SK-N-SH (cell line): ENCODE measurements at regions not wholly inside any gene's neighbourhood (a gene's known extent, or its start where the extent isn't known, plus 50 kb on each side); places are given as distances from the start of the nearest gene placed in this dataset.

Experiments
- CTCF ChIA-PET: fragments of 300-600, 350-600 bp; formaldehyde crosslinking; extraction: SDS; loops from one replicate; lab custom pipeline; 2021; lab: Yijun Ruan, JAX
- POLR2A ChIA-PET: fragments of 350-600 bp; sonication (Branson Sonifier 250); formaldehyde crosslinking; extraction: SDS; loops from one replicate; lab custom pipeline; 2020; ENCODE audit warnings: antibody characterized with exemption, inconsistent platforms; lab: Yijun Ruan, JAX
- DNase-seq: peaks from one replicate; pipeline ENCODE4 v3.0.0; 2012
- H2AFZ ChIP-seq: fragments of 200-600 bp; sonication (generic); 2 replicates; pipeline ENCODE4 v1.8.1; 2016; ENCODE audit warnings: antibody characterized with exemption, mild to moderate bottlenecking, low read depth
- H3F3A ChIP-seq: fragments of 200-600 bp; sonication (generic); replicated peaks from 2 replicates; pipeline ENCODE3; 2016; ENCODE audit warnings: antibody characterized with exemption, mild to moderate bottlenecking; ENCODE audit not compliant: insufficient read depth
- H3K27ac ChIP-seq, 2 experiments: fragments of 200-500 bp in 1 of 2; fragments of 200-600 bp in 1 of 2; sonication (Bioruptor generic) in 1 of 2; sonication (generic), shearing (Covaris generic) in 1 of 2; 2 replicates each; pipeline versions ENCODE4 v1.5.1 to v1.6.1; 2014 to 2016; ENCODE audit warnings: low read depth in 2 of 2, inconsistent platforms in 1 of 2, low read length in 1 of 2, mild to moderate bottlenecking in 1 of 2, mixed read lengths in 1 of 2
- H3K27me3 ChIP-seq: fragments of 200-600 bp; sonication (generic), shearing (Covaris generic); 2 replicates; pipeline ENCODE4 v1.6.1; 2016; ENCODE audit warnings: mixed run types; ENCODE audit not compliant: insufficient read depth
- H3K36me3 ChIP-seq, 2 experiments: fragments of 200-500 bp in 1 of 2; fragments of 200-600 bp in 1 of 2; sonication (Bioruptor generic) in 1 of 2; sonication (generic) in 1 of 2; replicated peaks in 1 of 2; 2 replicates each; pipeline versions ENCODE3 to v1.5.1; 2014 to 2016; ENCODE audit warnings: low read length in 1 of 2, mild to moderate bottlenecking in 1 of 2; ENCODE audit not compliant: insufficient read depth in 2 of 2, control insufficient read depth in 1 of 2
- H3K4me1 ChIP-seq, 2 experiments: fragments of 200-500 bp in 1 of 2; fragments of 200-600 bp in 1 of 2; sonication (Bioruptor generic) in 1 of 2; sonication (generic), shearing (Covaris generic) in 1 of 2; 2 replicates each; pipeline versions ENCODE4 v1.5.1 to v1.6.1; 2014 to 2016; ENCODE audit warnings: low read depth in 1 of 2, low read length in 1 of 2, mixed run types in 1 of 2; ENCODE audit not compliant: insufficient read depth in 2 of 2, control insufficient read depth in 1 of 2
- H3K4me2 ChIP-seq: fragments of 200-600 bp; sonication (generic), shearing (Covaris generic); 2 replicates; pipeline ENCODE4 v1.6.1; 2017; ENCODE audit warnings: mixed run types
- H3K4me3 ChIP-seq, 2 experiments: fragments of 200-500 bp in 1 of 2; fragments of 200-600 bp in 1 of 2; sonication (Bioruptor generic) in 1 of 2; sonication (generic), shearing (Covaris generic) in 1 of 2; 2 replicates each; pipeline versions ENCODE4 v1.5.1 to v1.8.1; 2014 to 2016; ENCODE audit warnings: low read depth in 2 of 2, inconsistent platforms in 1 of 2, low read length in 1 of 2, mild to moderate bottlenecking in 1 of 2, mixed read lengths in 1 of 2, moderate library complexity in 1 of 2
- H3K79me2 ChIP-seq: fragments of 200-600 bp; sonication (generic); 2 replicates; pipeline ENCODE4 v1.8.1; 2017; ENCODE audit warnings: mild to moderate bottlenecking; ENCODE audit not compliant: insufficient read depth
- H3K9ac ChIP-seq: fragments of 200-600 bp; sonication (generic); 2 replicates; pipeline ENCODE4 v1.6.1; 2017; ENCODE audit warnings: mixed run types
- H3K9me2 ChIP-seq: fragments of 200-600 bp; sonication (generic); 2 replicates; pipeline ENCODE4 v1.6.1; 2017; ENCODE audit warnings: mixed run types
- H3K9me3 ChIP-seq: fragments of 200-600 bp; sonication (generic); 2 replicates; pipeline ENCODE4 v1.6.1; 2017; ENCODE audit warnings: mixed run types, mild to moderate bottlenecking, moderate library complexity
- H4K20me1 ChIP-seq: fragments of 200-600 bp; sonication (generic); 2 replicates; pipeline ENCODE4 v1.6.1; 2017; ENCODE audit warnings: mild to moderate bottlenecking, mixed run types; ENCODE audit not compliant: insufficient read depth
- CHD2 ChIP-seq: fragments of 150-350 bp; IDR thresholded peaks from 2 replicates; pipeline ENCODE4 v1.6.1; 2018; ENCODE audit warnings: low read length; ENCODE audit not compliant: partially characterized antibody
- EP300 ChIP-seq, 2 experiments: IDR thresholded peaks; 2 replicates each; pipeline versions ENCODE4 v1.4.0 to v1.6.1; 2012; ENCODE audit warnings: borderline replicate concordance in 1 of 2, low read depth in 1 of 2, low read length in 1 of 2
- EZH2phosphoT487 ChIP-seq: fragments of 200-600 bp; sonication (generic); IDR thresholded peaks from 2 replicates; pipeline ENCODE4 v1.6.1; 2017; ENCODE audit warnings: low read depth, mixed run types, mild to moderate bottlenecking, antibody characterized with exemption, moderate library complexity, borderline replicate concordance
- FOSL2 ChIP-seq: IDR thresholded peaks from 2 replicates; pipeline ENCODE4 v1.4.0; 2012; ENCODE audit warnings: low read depth, mild to moderate bottlenecking, moderate library complexity, borderline replicate concordance
- FOXJ3 ChIP-seq: sonication (generic); formaldehyde crosslinking; IDR thresholded peaks from 2 replicates; pipeline ENCODE4 v1.5.1; 2020; ENCODE audit warnings: mild to moderate bottlenecking, missing genetic modification reagents
- FOXM1 ChIP-seq: IDR thresholded peaks from 2 replicates; pipeline ENCODE4 v1.4.0; 2012; ENCODE audit warnings: low read depth, mild to moderate bottlenecking
- GABPA ChIP-seq: IDR thresholded peaks from 2 replicates; pipeline ENCODE4 v1.4.0; 2012; ENCODE audit warnings: low read depth, mild to moderate bottlenecking
- GATA2 ChIP-seq: sonication (generic); formaldehyde crosslinking; IDR thresholded peaks from 2 replicates; pipeline ENCODE4 v1.5.0; 2020; ENCODE audit warnings: mild to moderate bottlenecking, missing genetic modification reagents
- MXI1 ChIP-seq: IDR thresholded peaks from 2 replicates; pipeline ENCODE4 v1.6.1; 2012; ENCODE audit warnings: mild to moderate bottlenecking, low read depth, low read length, improper control_type of control experiment
- NFIC ChIP-seq: IDR thresholded peaks from 2 replicates; pipeline ENCODE4 v1.4.0; 2012; ENCODE audit warnings: borderline replicate concordance
- NRF1 ChIP-seq: IDR thresholded peaks from 2 replicates; pipeline ENCODE4 v1.6.1; 2012; ENCODE audit warnings: low read depth, mild to moderate bottlenecking, low read length
- RAD21 ChIP-seq: IDR thresholded peaks from 2 replicates; pipeline ENCODE4 v1.6.1; 2012; ENCODE audit warnings: mild to moderate bottlenecking, low read length
- RFX5 ChIP-seq: IDR thresholded peaks from 2 replicates; pipeline ENCODE4 v1.6.1; 2012; ENCODE audit warnings: mild to moderate bottlenecking, improper control_type of control experiment, low read length
- RXRA ChIP-seq: IDR thresholded peaks from 2 replicates; pipeline ENCODE4 v1.4.0; 2012; ENCODE audit warnings: low read depth, mild to moderate bottlenecking, borderline replicate concordance
- SIN3A ChIP-seq: IDR thresholded peaks from 2 replicates; pipeline ENCODE4 v1.6.1; 2012; ENCODE audit warnings: low read depth, mild to moderate bottlenecking, low read length, moderate library complexity, borderline replicate concordance
- YY1 ChIP-seq: IDR thresholded peaks from 2 replicates; pipeline ENCODE4 v1.4.0; 2012; ENCODE audit warnings: low read depth, mild to moderate bottlenecking
- WGBS: methylation state at CpG from one replicate; pipeline ENCODE4 v1.1.6; 2017; ENCODE audit warnings: low lambda C conversion rate; 5-methylcytosine and 5-hydroxymethylcytosine counted together
- TF ChIP-seq, protein P1 (sequence below): fragments of 150-350 bp; IDR thresholded peaks from 2 replicates; pipeline ENCODE4 v1.6.1; 2016; ENCODE audit warnings: mild to moderate bottlenecking, low read depth, low read length
- TF ChIP-seq, protein P2 (sequence below): IDR thresholded peaks from 2 replicates; pipeline ENCODE4 v1.4.0; 2012; ENCODE audit warnings: low read depth, borderline replicate concordance
- TF ChIP-seq, protein P3 (sequence below): IDR thresholded peaks from 2 replicates; pipeline ENCODE4 v1.4.0; 2012; ENCODE audit warnings: low read depth
- TF ChIP-seq, protein P4 (sequence below): IDR thresholded peaks from 2 replicates; pipeline ENCODE4 v1.4.0; 2012; ENCODE audit warnings: low read depth, borderline replicate concordance
- TF ChIP-seq, protein P5 (sequence below): IDR thresholded peaks from 2 replicates; pipeline ENCODE4 v1.6.1; 2012; ENCODE audit warnings: mild to moderate bottlenecking, low read depth, low read length, moderate library complexity

DNA sequence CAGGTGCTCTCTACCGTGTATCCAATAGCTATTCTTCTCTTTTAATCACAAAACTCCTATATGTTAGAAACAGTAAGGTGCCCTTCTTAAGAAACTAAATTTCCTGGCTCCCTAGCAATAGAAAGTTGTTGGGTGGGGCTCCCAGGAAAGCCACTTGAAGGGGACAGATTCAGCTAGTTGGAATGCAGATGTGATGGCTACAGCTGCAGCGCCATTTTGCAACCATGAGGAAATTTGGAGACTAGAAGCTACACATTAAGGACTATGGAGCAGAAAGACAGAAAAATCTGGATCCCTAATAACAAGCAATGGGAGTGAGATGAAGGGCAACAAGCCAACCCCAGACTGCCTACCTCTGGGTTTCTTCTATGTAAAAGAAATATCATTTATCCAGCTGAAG lies 108.8 kb upstream of the AFDN start:
- H3K4me3 ChIP-seq: no peak overlapping the region
- no peaks in the 10 kb centered on the region for H4K20me1 ChIP-seq
- H3K4me2 ChIP-seq: no peak overlapping the region
- TF ChIP-seq GABPA (no peak), FOXJ3 (CRISPR knock-in tag) (no peak)
- TF ChIP-seq, protein P1, sequence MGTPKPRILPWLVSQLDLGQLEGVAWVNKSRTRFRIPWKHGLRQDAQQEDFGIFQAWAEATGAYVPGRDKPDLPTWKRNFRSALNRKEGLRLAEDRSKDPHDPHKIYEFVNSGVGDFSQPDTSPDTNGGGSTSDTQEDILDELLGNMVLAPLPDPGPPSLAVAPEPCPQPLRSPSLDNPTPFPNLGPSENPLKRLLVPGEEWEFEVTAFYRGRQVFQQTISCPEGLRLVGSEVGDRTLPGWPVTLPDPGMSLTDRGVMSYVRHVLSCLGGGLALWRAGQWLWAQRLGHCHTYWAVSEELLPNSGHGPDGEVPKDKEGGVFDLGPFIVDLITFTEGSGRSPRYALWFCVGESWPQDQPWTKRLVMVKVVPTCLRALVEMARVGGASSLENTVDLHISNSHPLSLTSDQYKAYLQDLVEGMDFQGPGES: no peak
- TF ChIP-seq, protein P2, sequence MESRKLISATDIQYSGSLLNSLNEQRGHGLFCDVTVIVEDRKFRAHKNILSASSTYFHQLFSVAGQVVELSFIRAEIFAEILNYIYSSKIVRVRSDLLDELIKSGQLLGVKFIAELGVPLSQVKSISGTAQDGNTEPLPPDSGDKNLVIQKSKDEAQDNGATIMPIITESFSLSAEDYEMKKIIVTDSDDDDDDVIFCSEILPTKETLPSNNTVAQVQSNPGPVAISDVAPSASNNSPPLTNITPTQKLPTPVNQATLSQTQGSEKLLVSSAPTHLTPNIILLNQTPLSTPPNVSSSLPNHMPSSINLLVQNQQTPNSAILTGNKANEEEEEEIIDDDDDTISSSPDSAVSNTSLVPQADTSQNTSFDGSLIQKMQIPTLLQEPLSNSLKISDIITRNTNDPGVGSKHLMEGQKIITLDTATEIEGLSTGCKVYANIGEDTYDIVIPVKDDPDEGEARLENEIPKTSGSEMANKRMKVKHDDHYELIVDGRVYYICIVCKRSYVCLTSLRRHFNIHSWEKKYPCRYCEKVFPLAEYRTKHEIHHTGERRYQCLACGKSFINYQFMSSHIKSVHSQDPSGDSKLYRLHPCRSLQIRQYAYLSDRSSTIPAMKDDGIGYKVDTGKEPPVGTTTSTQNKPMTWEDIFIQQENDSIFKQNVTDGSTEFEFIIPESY: no peak
- TF ChIP-seq, protein P3, sequence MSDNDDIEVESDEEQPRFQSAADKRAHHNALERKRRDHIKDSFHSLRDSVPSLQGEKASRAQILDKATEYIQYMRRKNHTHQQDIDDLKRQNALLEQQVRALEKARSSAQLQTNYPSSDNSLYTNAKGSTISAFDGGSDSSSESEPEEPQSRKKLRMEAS: no peak
- TF ChIP-seq, protein P4, sequence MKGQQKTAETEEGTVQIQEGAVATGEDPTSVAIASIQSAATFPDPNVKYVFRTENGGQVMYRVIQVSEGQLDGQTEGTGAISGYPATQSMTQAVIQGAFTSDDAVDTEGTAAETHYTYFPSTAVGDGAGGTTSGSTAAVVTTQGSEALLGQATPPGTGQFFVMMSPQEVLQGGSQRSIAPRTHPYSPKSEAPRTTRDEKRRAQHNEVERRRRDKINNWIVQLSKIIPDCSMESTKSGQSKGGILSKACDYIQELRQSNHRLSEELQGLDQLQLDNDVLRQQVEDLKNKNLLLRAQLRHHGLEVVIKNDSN: no peak
- CTCF ChIA-PET: no interaction called here
- H2AFZ ChIP-seq: no peak overlapping the region
- H3K27me3 ChIP-seq: no peaks in the 10 kb centered on the region
- H3K9ac ChIP-seq: no peak overlapping the region
- no peaks in the 10 kb centered on the region for H3K79me2 ChIP-seq
- whole genome bisulfite sequencing: 26% methylated on average over 2 of the region's 2 CpGs
- no peak overlapping the region for H3K27ac ChIP-seq
- POLR2A ChIA-PET: no interaction called here
- no peaks in the 10 kb centered on the region for H3K9me3 ChIP-seq
- H3K36me3 ChIP-seq: no peaks in the 10 kb centered on the region
- H3K9me2 ChIP-seq: no peaks in the 10 kb centered on the region
- no peaks in the 10 kb centered on the region for H3K4me1 ChIP-seq
- no peaks in the 10 kb centered on the region for H3F3A ChIP-seq
- DNase-seq: no peak

DNA sequence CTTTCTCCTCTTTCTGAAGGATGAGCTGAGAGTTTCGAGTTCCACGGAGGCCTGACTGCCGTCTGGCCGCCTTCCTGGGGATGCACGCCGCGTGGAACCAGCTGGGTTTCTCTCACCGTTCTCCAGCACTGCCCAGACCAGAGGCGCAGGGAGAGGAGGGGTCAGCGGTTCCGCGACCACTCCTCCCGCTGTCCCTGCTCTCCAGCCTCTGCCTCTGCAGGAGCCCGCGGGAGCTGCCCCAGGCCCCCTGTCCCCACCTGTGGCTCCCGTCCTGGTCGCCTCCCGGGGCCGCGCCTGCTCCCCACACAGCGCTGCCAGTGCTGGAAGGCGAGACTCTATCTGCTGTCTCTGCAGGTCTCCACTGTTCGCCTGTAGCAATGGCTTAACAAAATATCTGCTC lies 106.8 kb upstream of the AFDN start:
- H3K9me3 ChIP-seq: no peaks in the 10 kb centered on the region
- H2AFZ ChIP-seq: no peak overlapping the region
- no peak overlapping the region for H3K9ac ChIP-seq
- no peaks in the 10 kb centered on the region for H3F3A ChIP-seq
- CTCF ChIA-PET: no interaction called here
- POLR2A ChIA-PET: no interaction called here
- no peak overlapping the region for H3K4me2 ChIP-seq
- H3K36me3 ChIP-seq: no peaks in the 10 kb centered on the region
- H3K4me3 ChIP-seq: no peak overlapping the region
- no peaks in the 10 kb centered on the region for H3K27me3 ChIP-seq
- H3K79me2 ChIP-seq: no peaks in the 10 kb centered on the region
- no peak for DNase-seq
- H3K27ac ChIP-seq: no peak overlapping the region
- WGBS: 73% methylated on average over 10 of the region's 23 CpGs
- no peaks in the 10 kb centered on the region for H3K9me2 ChIP-seq
- no peaks in the 10 kb centered on the region for H3K4me1 ChIP-seq
- no peaks in the 10 kb centered on the region for H4K20me1 ChIP-seq
- TF ChIP-seq EZH2phosphoT487 (no peak), YY1 (no peak), RXRA (no peak), SIN3A (no peak), MXI1 (no peak), EP300 (IDR thresholded peaks at IDR 0.05; ENCODE audit: borderline replicate concordance in 1 of 2, low read depth in 1 of 2, low read length in 1 of 2) (no peak), FOXM1 (no peak), GATA2 (CRISPR knock-in tag) (no peak), RAD21 (no peak), CHD2 (no peak), FOXJ3 (CRISPR knock-in tag) (no peak), RFX5 (no peak), FOSL2 (no peak), NFIC (no peak), NRF1 (no peak)
- TF ChIP-seq, protein P5, sequence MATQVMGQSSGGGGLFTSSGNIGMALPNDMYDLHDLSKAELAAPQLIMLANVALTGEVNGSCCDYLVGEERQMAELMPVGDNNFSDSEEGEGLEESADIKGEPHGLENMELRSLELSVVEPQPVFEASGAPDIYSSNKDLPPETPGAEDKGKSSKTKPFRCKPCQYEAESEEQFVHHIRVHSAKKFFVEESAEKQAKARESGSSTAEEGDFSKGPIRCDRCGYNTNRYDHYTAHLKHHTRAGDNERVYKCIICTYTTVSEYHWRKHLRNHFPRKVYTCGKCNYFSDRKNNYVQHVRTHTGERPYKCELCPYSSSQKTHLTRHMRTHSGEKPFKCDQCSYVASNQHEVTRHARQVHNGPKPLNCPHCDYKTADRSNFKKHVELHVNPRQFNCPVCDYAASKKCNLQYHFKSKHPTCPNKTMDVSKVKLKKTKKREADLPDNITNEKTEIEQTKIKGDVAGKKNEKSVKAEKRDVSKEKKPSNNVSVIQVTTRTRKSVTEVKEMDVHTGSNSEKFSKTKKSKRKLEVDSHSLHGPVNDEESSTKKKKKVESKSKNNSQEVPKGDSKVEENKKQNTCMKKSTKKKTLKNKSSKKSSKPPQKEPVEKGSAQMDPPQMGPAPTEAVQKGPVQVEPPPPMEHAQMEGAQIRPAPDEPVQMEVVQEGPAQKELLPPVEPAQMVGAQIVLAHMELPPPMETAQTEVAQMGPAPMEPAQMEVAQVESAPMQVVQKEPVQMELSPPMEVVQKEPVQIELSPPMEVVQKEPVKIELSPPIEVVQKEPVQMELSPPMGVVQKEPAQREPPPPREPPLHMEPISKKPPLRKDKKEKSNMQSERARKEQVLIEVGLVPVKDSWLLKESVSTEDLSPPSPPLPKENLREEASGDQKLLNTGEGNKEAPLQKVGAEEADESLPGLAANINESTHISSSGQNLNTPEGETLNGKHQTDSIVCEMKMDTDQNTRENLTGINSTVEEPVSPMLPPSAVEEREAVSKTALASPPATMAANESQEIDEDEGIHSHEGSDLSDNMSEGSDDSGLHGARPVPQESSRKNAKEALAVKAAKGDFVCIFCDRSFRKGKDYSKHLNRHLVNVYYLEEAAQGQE: no peak
